OCI-LY7 (cell line): ENCODE measurements at regions not wholly inside any gene's neighbourhood (a gene's known extent, or its start where the extent isn't known, plus 50 kb on each side); places are given as distances from the start of the nearest gene placed in this dataset.

Experiments
- BruUV-seq: library from RNA; stranded (reverse); fragments of 400-500 nt; replicated peaks from 2 replicates; lab custom pipeline; 2021; lab: Mats Ljungman, UMichigan
- CTCF ChIA-PET: fragments of 300-600 bp; sonication (Branson Sonifier 250); formaldehyde crosslinking; loops from one replicate; lab custom pipeline; 2022; ENCODE audit warnings: antibody characterized with exemption; ENCODE audit not compliant: unreplicated experiment; lab: Charles Lee
- POLR2A ChIA-PET: fragments of 300-600 bp; sonication (Branson Sonifier 250); formaldehyde crosslinking; loops from one replicate; lab custom pipeline; 2022; ENCODE audit warnings: antibody characterized with exemption; lab: Charles Lee
- DNase-seq: peaks from one replicate; pipeline ENCODE4 v3.0.0-alpha.2; 2015; ENCODE audit warnings: low spot score
- H2AFZ ChIP-seq: fragments of 200-600 bp; sonication (generic), shearing (Covaris generic); 2 replicates; pipeline ENCODE4 v1.6.1; 2014; ENCODE audit warnings: mild to moderate bottlenecking, antibody characterized with exemption, low read length, moderate library complexity
- H3K27ac ChIP-seq: fragments of 200-600 bp; sonication (generic); 2 replicates; pipeline ENCODE4 v1.5.1; 2014; ENCODE audit warnings: mixed run types, low read depth, mild to moderate bottlenecking, moderate library complexity, low read length, inconsistent platforms; ENCODE audit not compliant: poor library complexity, severe bottlenecking
- H3K36me3 ChIP-seq: fragments of 200-600 bp; sonication (generic); 2 replicates; pipeline ENCODE4 v1.6.1; 2014; ENCODE audit warnings: mild to moderate bottlenecking, antibody characterized with exemption, low read length, moderate library complexity, mixed read lengths; ENCODE audit not compliant: insufficient read depth
- H3K4me1 ChIP-seq: fragments of 200-600 bp; sonication (generic); 2 replicates; pipeline ENCODE4 v1.5.1; 2014; ENCODE audit warnings: mild to moderate bottlenecking, low read length; ENCODE audit not compliant: insufficient read depth, poor library complexity, severe bottlenecking
- H3K4me2 ChIP-seq: fragments of 200-600 bp; sonication (generic); 2 replicates; pipeline ENCODE4 v1.6.1; 2014; ENCODE audit warnings: mild to moderate bottlenecking, low read length
- H3K4me3 ChIP-seq: fragments of 200-600 bp; sonication (generic); 2 replicates; pipeline ENCODE4 v1.5.1; 2014; ENCODE audit warnings: mild to moderate bottlenecking, low read depth, low read length; ENCODE audit not compliant: poor library complexity, severe bottlenecking
- H3K79me2 ChIP-seq: fragments of 200-600 bp; sonication (generic); 2 replicates; pipeline ENCODE4 v1.6.1; 2016; ENCODE audit warnings: low read depth, mild to moderate bottlenecking, low read length, moderate library complexity, mixed read lengths; ENCODE audit not compliant: insufficient read depth
- H3K9me2 ChIP-seq: fragments of 200-600 bp; sonication (generic); 2 replicates; pipeline ENCODE4 v1.6.1; 2016; ENCODE audit warnings: mild to moderate bottlenecking, low read length, mixed read lengths; ENCODE audit not compliant: insufficient read depth
- H3K9me3 ChIP-seq: fragments of 200-600 bp; sonication (generic); 2 replicates; pipeline ENCODE4 v1.6.1; 2014; ENCODE audit warnings: mild to moderate bottlenecking, mixed run types, low read length, mixed read lengths
- H4K20me1 ChIP-seq: fragments of 200-600 bp; sonication (generic); 2 replicates; pipeline ENCODE4 v1.6.1; 2014; ENCODE audit warnings: mild to moderate bottlenecking, antibody characterized with exemption, low read length, moderate library complexity, mixed read lengths; ENCODE audit not compliant: insufficient read depth
- EZH2phosphoT487 ChIP-seq: fragments of 200-600 bp; sonication (generic); IDR thresholded peaks from 2 replicates; pipeline ENCODE4 v1.6.1; 2018; ENCODE audit warnings: low read depth, borderline replicate concordance, mild to moderate bottlenecking, mixed run types, antibody characterized with exemption, low read length, moderate library complexity, mixed read lengths
- intact Hi-C: fragments of 100-400 bp; cut with micrococcal nuclease; formaldehyde crosslinking; loops from one replicate; pipeline ENCODE4 v1.10.0; 2022; ENCODE audit not compliant: unreplicated experiment
- TF ChIP-seq, protein P1 (sequence below): fragments of 200-600 bp; sonication (generic); conservative IDR thresholded peaks from 2 replicates; pipeline ENCODE4 v1.5.1; 2014; ENCODE audit warnings: mild to moderate bottlenecking, antibody characterized with exemption, low read length, moderate library complexity, mixed read lengths

DNA sequence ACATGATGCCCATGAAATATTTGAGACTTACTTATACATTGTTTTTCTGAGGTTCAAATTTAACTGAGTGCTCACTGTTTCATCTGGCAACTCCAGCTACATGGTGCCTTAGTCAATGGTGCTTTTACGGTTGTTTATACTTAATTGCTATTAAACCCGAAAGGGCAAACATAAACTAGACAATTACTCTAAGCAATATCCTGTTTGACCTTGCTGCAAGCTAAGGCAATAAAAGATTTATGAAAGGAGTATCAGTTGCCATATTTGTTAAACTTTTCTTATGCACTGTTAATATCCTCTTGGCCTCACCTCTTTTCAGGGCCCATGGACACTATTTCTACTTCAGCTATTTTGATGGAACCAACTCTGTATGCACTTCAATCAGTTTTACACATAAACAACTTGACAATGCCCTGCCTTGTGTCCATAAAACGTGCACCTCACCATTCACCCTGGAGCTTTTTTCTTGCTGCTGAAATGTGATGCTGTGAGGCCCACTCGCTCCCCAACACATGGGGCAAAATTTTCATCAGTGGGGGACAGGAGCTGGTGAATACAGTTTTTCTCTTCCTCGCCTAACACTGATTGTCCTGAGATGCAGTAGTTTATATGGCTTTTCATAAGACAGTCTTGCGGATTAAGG lies 64.1 kb upstream of the HIF1A start:
- intact Hi-C loops = no loop called here
- no peaks in the 10 kb centered on the region for H3K4me1 ChIP-seq
- CTCF ChIA-PET = no interaction called here
- no peaks in the 10 kb centered on the region for H3K79me2 ChIP-seq
- TF ChIP-seq, protein P1, sequence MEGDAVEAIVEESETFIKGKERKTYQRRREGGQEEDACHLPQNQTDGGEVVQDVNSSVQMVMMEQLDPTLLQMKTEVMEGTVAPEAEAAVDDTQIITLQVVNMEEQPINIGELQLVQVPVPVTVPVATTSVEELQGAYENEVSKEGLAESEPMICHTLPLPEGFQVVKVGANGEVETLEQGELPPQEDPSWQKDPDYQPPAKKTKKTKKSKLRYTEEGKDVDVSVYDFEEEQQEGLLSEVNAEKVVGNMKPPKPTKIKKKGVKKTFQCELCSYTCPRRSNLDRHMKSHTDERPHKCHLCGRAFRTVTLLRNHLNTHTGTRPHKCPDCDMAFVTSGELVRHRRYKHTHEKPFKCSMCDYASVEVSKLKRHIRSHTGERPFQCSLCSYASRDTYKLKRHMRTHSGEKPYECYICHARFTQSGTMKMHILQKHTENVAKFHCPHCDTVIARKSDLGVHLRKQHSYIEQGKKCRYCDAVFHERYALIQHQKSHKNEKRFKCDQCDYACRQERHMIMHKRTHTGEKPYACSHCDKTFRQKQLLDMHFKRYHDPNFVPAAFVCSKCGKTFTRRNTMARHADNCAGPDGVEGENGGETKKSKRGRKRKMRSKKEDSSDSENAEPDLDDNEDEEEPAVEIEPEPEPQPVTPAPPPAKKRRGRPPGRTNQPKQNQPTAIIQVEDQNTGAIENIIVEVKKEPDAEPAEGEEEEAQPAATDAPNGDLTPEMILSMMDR = no peak
- TF ChIP-seq EZH2phosphoT487 = no peak
- no peaks in the 10 kb centered on the region for H3K36me3 ChIP-seq
- POLR2A ChIA-PET = interaction anchor here (0.6 to 3.0 kb wide), 5 partner anchors 10 to 445 kb away, joined by 3 to 15 read pairs (median 4); no protein-coding TSS in a partner anchor
- no peaks in the 10 kb centered on the region for H4K20me1 ChIP-seq
- H3K27ac ChIP-seq = no peak overlapping the region
- H3K9me2 ChIP-seq = no peaks in the 10 kb centered on the region
- H3K4me3 ChIP-seq = no peak overlapping the region
- H3K9me3 ChIP-seq = no peaks in the 10 kb centered on the region
- no peak overlapping the region for H3K4me2 ChIP-seq
- no peak overlapping the region for H2AFZ ChIP-seq
- no peak for DNase-seq
- no TSS peak for BruUV-seq

DNA sequence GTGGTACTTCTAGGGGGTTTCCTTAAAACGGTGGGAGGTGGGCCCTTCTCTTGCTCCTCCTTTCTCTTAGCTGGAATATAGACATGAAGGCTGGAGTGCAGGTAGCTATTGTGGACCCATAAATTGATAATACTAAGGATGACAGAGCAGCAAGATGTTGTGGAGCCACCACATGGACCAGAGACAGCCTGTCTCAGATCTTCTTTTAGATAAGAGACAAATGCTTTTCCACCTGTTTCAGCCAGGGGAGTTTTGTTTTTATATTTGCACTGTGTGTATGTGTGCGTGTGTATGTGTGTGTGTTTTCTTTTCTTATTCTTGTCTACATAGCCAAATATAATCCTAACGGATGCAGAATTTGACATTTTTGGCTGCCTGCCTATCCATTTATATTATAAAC lies 62.9 kb upstream of the HIF1A start:
- H3K79me2 ChIP-seq = no peaks in the 10 kb centered on the region
- DNase-seq = no peak
- H3K36me3 ChIP-seq = no peaks in the 10 kb centered on the region
- H3K4me2 ChIP-seq = no peak overlapping the region
- intact Hi-C loops = no loop called here
- no peaks in the 10 kb centered on the region for H3K9me2 ChIP-seq
- TF ChIP-seq, protein P1 = no peak
- TF ChIP-seq EZH2phosphoT487 = no peak
- no peak overlapping the region for H3K27ac ChIP-seq
- H2AFZ ChIP-seq = no peak overlapping the region
- no peaks in the 10 kb centered on the region for H4K20me1 ChIP-seq
- ChIA-PET POLR2A (interaction anchor here (3.0 kb wide), 1 partner anchor 12 kb away, joined by 15 read pairs; no protein-coding TSS in a partner anchor), CTCF (no interaction called here)
- no peak overlapping the region for H3K4me3 ChIP-seq
- H3K9me3 ChIP-seq = no peaks in the 10 kb centered on the region
- no peaks in the 10 kb centered on the region for H3K4me1 ChIP-seq
- BruUV-seq = no TSS peak

DNA sequence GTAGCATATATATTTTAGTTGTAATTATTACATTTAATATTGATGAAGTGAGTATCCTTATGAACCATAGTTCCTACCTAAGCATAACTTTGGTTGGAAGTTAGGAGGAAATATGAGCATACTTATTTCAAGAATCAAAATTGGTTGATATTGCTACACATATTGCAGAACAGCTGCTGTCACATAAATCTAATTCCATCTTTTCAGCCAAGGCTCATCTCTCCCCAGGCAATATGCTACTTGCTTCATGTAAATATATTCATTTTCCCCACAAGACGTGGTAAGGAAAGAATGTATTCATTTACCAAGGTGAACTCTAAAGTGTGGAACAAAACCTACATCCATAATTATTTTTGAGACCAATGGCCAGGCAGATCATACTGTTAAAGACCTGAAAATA lies 62.5 kb upstream of the HIF1A start:
- Histone ChIP-seq H4K20me1 (no peaks in the 10 kb centered on the region), H3K79me2 (no peaks in the 10 kb centered on the region), H3K36me3 (no peaks in the 10 kb centered on the region), H3K4me1 (no peaks in the 10 kb centered on the region), H3K9me3 (no peaks in the 10 kb centered on the region), H3K4me2 (no peak overlapping the region), H3K4me3 (no peak overlapping the region), H3K27ac (no peak overlapping the region), H3K9me2 (no peaks in the 10 kb centered on the region), H2AFZ (no peak overlapping the region)
- BruUV-seq = no TSS peak
- CTCF ChIA-PET = no interaction called here
- intact Hi-C loops = no loop called here
- POLR2A ChIA-PET = interaction anchor here (3.0 kb wide), 1 partner anchor 12 kb away, joined by 15 read pairs; no protein-coding TSS in a partner anchor
- no peak for DNase-seq
- TF ChIP-seq EZH2phosphoT487 = no peak
- TF ChIP-seq, protein P1 = no peak
